Skin epidermis (tissue), 12 donors: ENCODE measurements at regions not wholly inside any gene's neighbourhood (a gene's known extent, or its start where the extent isn't known, plus 50 kb on each side); places are given as distances from the start of the nearest gene placed in this dataset.
"Not testable (repeated sequence)": the region's sequence is repeated elsewhere in the genome, so short reads cannot be mapped to it uniquely, and the experiment has no call there.

Experiments used
- H3K27ac ChIP-seq, 21 experiments: fragments of 200-600 bp; sonication (generic) in 11 of 21; one replicate each; pipeline ENCODE4 v1.5.0; 2020; ENCODE audit warnings: mild to moderate bottlenecking in 3 of 21, inconsistent platforms in 2 of 21, moderate library complexity in 2 of 21
- H3K4me3 ChIP-seq, 7 experiments: fragments of 200-600 bp; sonication (generic) in 2 of 7; one replicate each; pipeline ENCODE4 v1.5.0; 2020; ENCODE audit warnings: inconsistent platforms in 2 of 7, mild to moderate bottlenecking in 2 of 7, moderate library complexity in 1 of 7

DNA sequence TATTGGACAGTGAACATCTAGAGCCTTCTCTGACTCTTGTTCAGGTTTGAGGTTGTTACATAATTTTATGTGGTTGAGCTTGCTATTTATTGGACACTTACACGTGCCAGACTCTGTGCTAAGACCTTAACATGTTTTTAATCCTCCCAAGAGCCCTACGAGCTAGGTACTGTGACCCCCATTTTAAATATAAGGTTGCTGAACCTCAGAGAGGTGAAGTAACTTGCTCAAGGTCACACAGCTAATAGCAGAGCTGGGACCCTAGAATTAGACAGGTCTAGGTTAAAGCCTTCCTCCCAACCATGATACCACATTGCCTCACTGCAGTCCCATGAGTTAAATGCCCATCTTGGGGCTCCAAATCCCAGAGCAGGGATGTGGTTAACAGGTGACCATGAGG, 135.7 kb upstream of the PITX1 start:
- no peak overlapping the region for H3K4me3 ChIP-seq
- H3K27ac ChIP-seq: no peak overlapping the region

DNA sequence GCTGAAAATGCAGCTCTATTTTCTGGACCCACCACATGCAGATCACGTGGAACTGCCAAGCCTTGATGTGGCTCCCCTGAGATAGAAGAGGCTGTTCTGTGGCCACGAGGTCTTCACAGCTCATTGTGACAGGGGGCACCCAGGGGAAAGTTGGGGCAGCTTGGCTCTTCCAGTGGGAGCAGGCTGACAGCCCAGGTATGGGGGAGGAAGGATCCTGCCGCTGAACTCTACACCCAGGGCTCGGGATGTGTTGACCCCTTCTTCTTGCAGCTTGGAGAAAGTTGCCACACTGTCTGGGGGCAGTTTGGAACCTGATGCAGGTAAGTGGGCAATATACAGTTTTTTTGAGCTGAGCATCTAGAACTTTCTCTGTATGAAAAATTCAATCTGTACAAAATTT, 133.6 kb upstream of the PITX1 start:
- H3K27ac ChIP-seq: no peak overlapping the region
- H3K4me3 ChIP-seq: no peak overlapping the region

DNA sequence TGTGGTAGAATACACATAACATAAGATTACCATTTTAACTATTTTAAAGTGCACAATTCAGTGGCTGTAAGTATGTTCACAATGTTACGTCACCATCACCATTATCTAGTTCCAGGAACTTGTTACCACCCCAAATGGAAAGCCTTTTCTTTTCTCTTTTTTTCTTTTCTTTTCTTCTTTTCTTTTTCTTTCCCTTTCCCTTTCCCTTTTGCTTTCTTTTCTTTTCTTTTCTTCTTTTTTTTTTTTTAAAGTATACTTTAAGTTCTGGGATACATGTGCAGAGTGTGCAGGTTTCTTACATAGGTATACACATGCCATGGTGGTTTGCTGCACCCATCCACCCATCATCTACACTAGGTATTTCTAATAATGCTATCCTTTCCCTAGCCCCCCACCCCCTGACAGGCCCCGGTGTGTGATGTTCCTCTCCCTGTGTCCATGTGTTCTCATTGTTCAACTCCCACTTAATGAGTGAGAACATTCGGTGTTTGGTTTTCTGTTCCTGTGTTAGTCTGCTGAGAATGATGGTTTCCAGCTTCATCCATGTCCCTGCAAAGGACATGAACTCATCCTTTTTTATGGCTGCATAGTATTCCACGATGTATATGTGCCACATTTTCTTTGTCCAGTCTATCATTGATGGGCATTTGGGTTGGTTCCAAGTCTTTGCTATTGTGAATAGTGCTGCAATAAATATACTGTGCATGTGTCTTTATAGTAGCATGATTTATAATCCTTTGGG, 131.0 kb upstream of the PITX1 start:
- not testable (repeated sequence) for H3K27ac ChIP-seq, H3K4me3 ChIP-seq

DNA sequence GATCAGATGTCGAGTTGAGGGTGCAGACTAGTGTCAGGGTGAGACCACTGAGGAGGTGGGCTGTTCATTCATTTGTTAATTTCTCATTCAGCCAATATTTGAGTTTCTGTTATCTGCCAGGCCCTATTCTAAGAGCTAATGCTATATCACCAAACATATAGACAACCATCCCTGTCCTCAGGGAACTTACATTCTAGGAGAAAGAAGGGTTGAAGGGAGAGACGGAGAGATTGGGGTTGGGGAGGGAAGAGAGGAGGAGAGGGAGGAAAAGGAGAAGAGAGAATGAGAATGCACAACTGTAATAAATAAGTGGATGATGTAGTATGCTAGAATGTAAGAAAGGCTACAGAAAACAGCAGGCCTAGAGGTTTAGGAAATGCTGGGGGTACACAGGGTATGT, 129.9 kb upstream of the PITX1 start:
- no peak overlapping the region for H3K27ac ChIP-seq
- no peak overlapping the region for H3K4me3 ChIP-seq

DNA sequence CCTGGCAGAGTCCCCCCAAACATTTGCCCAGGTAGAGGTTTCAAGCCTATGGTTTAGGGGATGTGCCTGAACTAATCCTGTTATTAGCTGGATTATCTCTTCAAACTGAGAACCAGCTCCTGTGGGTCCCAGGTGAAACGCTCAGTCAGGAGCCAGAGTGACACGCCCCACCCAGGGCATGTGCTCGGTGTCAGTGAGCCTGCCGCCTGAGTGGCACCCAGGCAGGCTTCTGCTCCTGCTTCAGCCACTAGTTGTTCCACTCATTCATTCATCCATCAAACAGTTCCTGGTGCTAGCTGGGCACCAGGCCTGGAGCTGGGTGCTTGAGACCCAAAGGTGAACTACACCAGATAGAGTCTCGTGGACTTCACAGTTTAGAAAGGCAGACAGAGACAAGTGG, 129.4 kb upstream of the PITX1 start:
- Histone ChIP-seq H3K4me3 (no peak overlapping the region), H3K27ac (no peak overlapping the region)

DNA sequence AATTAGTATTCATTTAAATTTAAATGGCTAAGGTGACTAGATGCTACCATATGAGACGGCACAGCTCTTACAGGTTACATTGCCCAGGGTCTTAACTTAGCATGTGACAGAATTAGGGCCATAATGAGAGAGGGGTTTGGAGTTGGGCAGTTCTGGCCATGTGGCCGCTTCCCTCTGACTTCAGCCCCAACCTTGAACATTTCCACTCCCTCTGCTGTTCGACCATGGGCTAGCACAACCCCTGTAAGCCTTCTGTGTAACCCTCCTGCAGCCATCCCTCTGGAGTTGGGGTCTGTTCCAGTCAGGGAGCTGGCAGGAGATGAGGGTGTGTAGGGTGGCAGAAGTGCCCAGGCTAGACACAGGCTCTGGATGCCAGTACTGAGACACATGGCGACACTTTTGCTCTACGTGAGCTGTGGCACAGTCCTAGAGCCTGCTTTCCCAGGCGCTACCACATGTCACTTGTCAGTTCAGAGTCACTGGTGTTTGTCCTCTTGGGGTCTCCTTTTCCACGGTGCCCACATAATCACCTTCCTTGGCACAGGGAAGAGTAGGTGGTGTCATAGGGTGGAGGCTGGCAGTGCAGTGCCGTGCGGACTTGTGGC, 128.7 kb upstream of the PITX1 start:
- no peak overlapping the region for H3K4me3 ChIP-seq
- H3K27ac ChIP-seq: no peak overlapping the region

DNA sequence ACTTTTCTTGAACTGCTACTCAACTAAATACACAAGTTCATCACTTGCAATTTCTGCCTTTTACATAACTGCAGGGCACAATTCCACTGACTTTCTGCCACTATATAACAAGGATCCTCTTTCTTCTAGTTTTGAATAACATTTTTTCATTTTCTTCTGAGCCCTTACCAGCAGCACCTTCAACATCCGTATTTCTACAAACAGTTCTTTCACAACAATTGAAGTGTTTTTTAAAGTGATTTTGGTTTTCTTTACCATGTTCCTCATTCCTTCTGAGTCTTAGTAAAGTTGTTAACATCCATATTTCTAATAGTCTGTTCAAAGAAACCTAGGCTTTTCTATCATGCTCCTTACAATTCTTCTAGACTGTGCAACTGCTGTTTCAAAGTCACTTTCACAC, 127.2 kb upstream of the PITX1 start:
- H3K4me3 ChIP-seq: no peak overlapping the region
- H3K27ac ChIP-seq: no peak overlapping the region

DNA sequence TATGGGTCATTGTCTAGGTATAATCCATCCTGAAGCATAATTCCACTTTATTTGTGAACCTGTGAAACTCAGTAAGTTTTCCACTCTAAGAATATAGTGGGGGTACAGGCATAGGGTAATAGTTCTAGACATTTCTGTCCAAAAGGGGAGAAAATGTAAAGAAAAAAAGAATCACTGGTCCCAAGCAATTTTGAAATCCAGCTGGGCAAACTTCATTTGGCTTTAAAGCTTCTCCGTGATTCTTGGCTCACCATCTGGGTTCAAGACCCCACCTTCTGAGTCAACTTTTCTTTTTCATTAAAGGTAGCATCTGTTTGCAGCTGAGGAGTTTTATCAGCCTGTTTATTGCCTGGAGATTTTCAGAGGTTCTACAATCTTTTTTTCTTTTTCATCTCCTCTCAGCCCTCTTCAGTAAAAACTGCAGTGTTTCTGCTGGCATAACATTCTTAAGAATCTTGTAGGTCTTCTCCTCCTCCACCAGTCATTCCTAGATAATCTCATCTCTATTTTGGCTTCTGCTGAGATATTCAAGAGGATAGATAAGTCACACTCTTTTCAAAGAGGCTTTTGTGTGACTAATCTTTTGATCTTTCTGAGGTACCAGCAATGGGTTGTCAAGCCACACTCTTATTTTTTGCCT, 126.1 kb upstream of the PITX1 start:
- Histone ChIP-seq H3K4me3 (no peak overlapping the region), H3K27ac (no peak overlapping the region)

DNA sequence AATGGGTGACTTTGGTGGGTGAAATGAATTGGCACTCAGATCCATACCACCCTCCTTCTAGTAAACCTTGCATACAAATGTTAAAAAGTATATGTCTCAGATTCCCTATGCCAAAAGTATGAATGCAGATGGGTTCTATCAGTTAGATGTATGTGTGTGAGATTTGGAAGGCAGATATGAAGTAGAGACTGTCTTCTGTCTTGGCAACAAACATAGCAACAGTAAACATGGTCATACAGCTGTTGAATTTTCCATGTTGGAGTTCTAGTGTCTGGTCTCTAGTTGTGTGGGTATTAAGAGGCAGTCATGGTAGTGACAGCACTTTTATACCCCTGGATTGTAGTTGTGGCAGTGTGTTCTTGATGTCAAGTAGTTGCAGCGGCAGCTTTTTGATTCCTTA, 125.6 kb upstream of the PITX1 start:
- no peak overlapping the region for H3K27ac ChIP-seq

DNA sequence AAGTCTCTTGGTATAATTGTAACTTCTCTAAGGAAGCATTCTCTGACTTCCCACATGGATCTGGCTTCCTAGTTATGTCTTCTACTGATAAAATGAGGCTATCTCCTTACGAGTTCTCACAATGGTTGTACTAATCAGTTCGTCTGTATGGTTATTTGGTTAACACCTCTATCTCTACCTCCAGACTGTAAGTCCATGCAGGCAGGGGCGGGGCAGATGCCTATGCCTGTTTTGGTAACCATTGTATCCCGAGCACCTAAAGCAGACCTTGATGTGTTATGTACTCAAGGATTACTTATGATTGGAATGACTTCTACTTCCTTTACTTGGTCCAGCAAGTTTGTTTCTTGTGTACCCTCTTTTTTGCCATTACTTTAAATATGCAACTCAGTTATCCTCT, 125.0 kb upstream of the PITX1 start:
- H3K4me3 ChIP-seq: no peak overlapping the region

More for the DNA sequence above, 125.6 kb upstream of the PITX1 start:
- H3K4me3 ChIP-seq: no peak overlapping the region

DNA sequence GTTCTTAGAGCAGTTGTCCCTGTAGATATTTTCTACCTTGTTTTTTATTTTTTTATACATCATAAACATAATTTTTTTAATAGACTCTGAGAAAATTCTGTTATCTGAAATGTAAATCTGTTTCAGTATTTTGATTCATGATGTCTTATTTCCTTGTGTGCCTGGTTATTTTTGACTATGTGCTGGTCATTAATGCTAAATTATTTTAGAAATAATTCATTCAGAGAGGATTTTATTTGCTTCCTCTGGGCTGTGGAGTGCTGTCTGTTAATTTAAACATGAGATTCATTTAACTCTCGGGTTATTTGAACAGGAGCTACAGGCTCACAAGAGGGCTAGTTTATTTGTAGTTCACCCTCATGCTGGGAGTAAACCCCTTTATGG, 124.3 kb upstream of the PITX1 start:
- no peak overlapping the region for H3K4me3 ChIP-seq
- H3K27ac ChIP-seq: no peak overlapping the region

More for the DNA sequence above, 125.0 kb upstream of the PITX1 start:
- H3K27ac ChIP-seq: no peak overlapping the region

DNA sequence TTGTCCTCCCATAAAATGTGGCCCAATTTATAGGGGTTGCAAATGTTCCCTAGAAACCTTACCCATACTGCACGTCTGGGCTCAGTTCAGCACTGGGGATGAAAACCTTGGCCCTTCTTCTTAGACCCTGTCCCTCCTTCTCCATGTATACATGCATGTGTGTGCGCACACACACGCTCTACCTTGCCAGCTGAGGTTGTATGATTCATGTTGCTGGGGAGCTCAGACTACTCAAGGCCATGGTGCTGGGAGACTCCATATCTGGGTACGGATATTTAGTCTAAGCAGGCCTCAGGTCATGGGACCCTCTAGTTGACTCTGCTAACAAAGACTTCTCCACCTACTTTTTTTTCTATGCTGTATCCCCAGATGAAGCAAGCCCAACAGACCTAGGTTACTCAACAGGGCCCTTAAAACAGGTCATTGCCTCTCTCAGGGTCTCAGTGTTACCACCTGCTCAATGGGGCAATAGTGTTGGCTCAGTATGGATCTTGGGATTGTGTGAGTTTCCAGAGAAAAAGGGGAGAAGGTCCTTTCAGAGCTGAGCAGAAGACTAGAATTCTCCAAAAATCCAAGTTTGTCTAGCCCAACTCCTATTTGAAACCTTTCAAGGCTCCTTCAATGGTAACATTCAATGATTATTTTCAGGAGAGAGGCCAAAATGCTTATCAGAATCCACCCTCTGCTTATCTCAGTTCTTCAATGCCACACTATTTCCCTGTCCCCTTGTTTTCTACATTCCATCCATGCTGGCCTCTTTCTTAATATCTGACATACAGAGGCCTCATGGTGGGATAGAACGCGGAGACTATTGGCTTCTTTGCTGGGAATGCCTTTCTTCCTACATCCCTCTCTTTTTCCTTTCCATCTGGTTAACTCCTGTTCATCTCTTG, 123.6 kb upstream of the PITX1 start:
- peak overlapping the region in 3 of 21 experiments; percentile 9 to 64 (median 51) for H3K27ac ChIP-seq
- no peak overlapping the region for H3K4me3 ChIP-seq

DNA sequence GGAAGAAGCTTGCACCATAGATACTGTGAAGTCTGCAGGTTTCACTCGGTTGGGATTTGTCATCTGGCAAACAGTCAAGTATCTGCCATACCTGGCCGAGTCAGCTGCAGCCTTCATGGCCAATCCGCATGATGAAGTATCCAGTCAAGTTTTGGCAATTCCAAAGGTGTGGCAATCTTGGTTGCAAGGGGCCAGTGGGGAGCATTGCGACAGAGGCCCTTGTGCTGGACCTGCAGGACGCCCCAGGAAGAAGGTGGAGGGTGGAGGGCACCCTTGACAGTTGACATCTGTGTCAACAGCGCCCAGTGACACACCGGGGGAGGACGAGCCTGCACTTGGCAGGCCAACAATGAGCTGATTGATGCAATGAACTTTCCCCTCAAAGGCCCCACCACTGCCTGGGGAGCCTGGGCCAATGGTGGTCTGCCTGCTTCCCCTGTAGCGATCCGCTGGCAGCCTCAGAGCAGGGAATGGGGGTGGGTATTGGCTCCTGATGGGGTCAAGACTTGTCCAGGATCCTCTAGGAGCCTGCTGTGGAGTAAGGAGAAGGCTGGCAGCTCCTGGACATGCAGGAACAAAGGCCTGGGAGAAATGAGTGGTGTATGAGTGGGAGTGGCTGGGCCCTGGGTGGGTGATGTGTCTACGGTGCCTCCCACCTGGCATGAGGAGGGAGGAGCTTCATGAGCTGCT, 122.8 kb upstream of the PITX1 start:
- Histone ChIP-seq H3K4me3 (no peak overlapping the region), H3K27ac (peak overlapping the region in 6 of 21 experiments; percentile 24 to 70 (median 55))

DNA sequence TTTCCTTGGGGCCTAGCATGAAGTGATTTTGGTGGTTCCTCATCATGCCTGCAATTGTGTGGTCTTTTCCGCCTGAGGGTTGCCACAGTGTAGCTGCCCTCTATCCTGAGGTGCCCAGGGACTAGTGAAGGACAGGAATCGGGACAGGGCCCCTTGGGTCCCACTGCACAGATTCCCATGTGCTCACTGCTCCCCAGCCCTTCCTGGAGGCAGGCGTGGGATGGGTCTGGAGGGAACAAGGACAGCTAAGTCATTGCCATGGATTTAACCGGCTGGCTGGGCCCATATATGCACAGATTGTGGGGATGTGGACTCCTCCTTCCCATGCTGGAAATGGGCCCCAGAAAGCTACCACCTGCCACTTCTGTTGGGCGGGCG, 122.3 kb upstream of the PITX1 start:
- Histone ChIP-seq H3K27ac (peak overlapping the region in 8 of 21 experiments; percentile 14 to 70 (median 40)), H3K4me3 (no peak overlapping the region)

DNA sequence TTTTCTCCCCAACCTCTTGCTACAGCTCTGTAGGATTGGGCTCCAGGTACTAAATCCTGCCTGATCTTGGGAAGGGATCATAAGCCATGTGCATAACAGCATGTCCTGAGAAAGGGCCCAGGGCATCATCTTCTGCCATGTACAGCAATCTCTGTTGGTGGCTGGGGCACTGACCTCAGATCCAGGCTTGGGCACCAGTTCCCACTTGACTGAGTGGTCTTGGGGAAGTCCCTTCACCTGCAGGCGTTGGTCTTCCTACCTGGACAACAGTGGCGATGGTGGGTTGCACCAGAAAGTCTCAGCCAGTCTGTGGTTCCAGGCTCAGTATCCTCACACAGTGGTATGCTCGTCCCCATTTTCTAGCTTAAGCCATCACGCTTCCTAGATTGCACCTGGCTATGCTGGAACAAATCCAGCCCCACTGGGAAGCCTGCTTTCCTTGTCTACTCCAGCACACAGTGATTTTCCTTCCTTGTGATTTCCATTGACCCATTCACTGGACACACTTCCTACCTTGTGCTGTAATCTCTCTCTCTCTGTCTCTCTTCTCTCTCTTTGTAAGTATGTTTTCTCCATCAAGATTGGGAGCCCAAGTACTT, 121.7 kb upstream of the PITX1 start:
- no peak overlapping the region for H3K4me3 ChIP-seq
- peak overlapping the region in 4 of 21 experiments; percentile 14 to 70 (median 34) for H3K27ac ChIP-seq

DNA sequence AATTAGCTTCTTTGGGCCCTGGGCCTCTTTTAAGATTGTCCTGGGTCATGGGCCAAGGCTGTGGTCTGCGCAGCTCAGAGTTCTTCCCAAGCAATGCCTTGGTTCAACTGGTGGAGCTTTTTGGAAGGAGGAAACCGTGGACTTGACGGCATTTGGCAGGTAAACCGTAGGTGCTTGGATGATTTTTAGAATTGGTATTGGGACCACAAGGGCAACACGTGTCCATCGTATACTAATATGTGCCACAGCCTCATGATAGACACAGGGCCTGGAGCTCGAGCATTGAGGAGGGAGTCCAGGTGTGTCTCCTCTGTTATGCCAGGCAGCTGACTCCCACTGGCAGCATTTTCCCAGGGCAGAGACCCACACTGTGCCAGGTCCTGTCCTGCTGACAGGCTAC, 120.9 kb upstream of the PITX1 start:
- no peak overlapping the region for H3K4me3 ChIP-seq

DNA sequence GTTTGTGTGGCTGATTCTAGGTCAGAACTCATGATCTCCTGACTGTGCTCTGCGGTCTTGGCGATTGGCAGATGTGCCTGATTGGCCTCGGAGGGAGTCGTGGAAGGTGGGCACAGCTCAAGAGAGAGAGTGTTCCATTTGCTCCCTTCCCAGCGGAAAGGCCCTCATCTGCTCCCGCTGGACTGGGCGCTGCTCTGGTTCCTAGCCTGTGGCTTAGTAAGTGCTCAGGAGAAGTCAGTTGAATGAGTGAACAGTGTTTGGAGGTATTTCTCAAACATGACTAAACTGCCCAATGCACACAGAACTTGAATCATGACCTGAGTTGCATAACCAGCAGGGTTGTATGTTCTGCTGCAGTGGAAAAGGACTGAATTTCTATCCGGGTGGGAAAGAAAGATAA, 120.2 kb upstream of the PITX1 start:
- Histone ChIP-seq H3K27ac (peak overlapping the region in 6 of 21 experiments; percentile 2 to 67 (median 41)), H3K4me3 (no peak overlapping the region)

More for the DNA sequence above, 120.9 kb upstream of the PITX1 start:
- no peak overlapping the region for H3K27ac ChIP-seq

DNA sequence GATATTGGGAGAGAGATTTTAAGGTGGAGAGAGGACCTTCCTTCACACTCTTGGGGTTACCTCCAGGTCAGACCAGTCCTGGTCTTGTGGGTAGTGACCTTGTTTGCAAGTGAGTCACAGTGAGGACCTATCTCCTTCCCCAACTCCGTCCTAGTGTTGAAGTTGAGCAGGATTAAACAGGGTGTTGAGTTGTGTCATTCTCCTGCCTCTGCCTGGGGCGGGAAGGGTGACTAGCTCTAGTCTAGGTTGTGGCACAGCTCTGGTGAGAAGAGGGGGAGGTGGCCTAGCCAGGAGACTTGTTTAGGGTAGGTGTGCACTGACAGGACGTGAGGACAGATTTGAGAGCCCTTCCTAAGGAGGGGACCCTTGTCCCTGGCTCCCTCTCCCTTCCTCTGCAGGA, 119.6 kb upstream of the PITX1 start:
- H3K4me3 ChIP-seq: no peak overlapping the region
- H3K27ac ChIP-seq: peak overlapping the region in 6 of 21 experiments; percentile 2 to 67 (median 41)

DNA sequence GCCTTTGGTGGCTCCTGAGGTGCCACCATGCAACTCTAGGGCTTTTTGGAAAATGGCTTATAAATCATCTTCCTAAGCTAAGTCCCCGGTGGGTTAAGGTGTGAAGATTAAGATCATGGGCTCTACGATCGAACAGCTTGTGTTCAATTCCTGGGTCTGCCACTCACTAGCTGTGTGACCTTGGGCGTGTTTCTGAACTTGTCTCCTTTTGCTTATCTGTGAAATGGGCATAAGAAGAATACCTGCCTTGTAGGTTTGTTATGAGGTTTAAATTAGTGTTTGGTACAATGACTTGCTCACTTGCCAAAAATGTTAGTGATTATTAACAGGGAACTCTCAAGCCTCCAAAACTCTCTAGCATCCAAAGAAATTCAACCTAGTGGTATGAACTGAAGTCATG, 119.2 kb upstream of the PITX1 start:
- Histone ChIP-seq H3K27ac (peak overlapping the region in 1 of 21 experiments; percentile 11), H3K4me3 (no peak overlapping the region)
